HCT116 (cell line): ENCODE measurements at regions not wholly inside any gene's neighbourhood (a gene's known extent, or its start where the extent isn't known, plus 50 kb on each side); places are given as distances from the start of the nearest gene placed in this dataset.

Experiments used
- ATAC-seq: fragments of 200-7000 bp; cut with Tn5 transposase; 2 replicates; pipeline ENCODE4 v1.9.1; 2020; ENCODE audit warnings: mild to moderate bottlenecking, moderate library complexity
- BruUV-seq: library from RNA; stranded (reverse); fragments of 400-500 nt; replicated peaks from 2 replicates; lab custom pipeline; 2021; lab: Mats Ljungman, UMichigan
- CTCF ChIA-PET: fragments of 300-600 bp; sonication (Branson Sonifier 250); formaldehyde crosslinking; loops from one replicate; lab custom pipeline; 2021; ENCODE audit warnings: antibody characterized with exemption; lab: Charles Lee
- POLR2A ChIA-PET: fragments of 300-600, 350-600 bp; sonication (Branson Sonifier 250); formaldehyde crosslinking; loops from one replicate; lab custom pipeline; 2021; ENCODE audit warnings: antibody characterized with exemption; lab: Charles Lee
- RAD21 ChIA-PET, 2 experiments: fragments of 300-600 bp; sonication (Branson Sonifier 250); formaldehyde crosslinking; loops; one replicate each; lab custom pipeline; 2023; ENCODE audit warnings: low total read pairs in 2 of 2; ENCODE audit not compliant: uncharacterized antibody in 2 of 2, unreplicated experiment in 2 of 2, low non-redundant PET in 1 of 2; lab: Charles Lee
- DNase-seq: peaks from one replicate; pipeline ENCODE4 v3.0.0-alpha.2; 2010; ENCODE audit warnings: low read depth, low spot score
- H2AFZ ChIP-seq: fragments of 200-600 bp; shearing (Covaris generic), sonication (generic); 2 replicates; pipeline ENCODE4 v1.6.1; 2017; ENCODE audit warnings: low read depth, mixed run types, mixed read lengths, antibody characterized with exemption, low read length; ENCODE audit not compliant: poor library complexity, severe bottlenecking
- H3K27ac ChIP-seq: 2 replicates; pipeline ENCODE4 v1.5.1; 2012; ENCODE audit warnings: low read depth, low read length
- H3K27me3 ChIP-seq: fragments of 200-600 bp; sonication (generic); 2 replicates; pipeline ENCODE4 v1.6.1; 2016; ENCODE audit warnings: mixed run types, low read length, mixed read lengths; ENCODE audit not compliant: insufficient read depth
- H3K36me3 ChIP-seq, 2 experiments: fragments of 200-500 bp in 1 of 2; fragments of 200-600 bp in 1 of 2; sonication (Bioruptor generic) in 1 of 2; sonication (generic) in 1 of 2; 2 replicates each; pipeline versions ENCODE4 v1.5.1 to v1.6.1; 2014 to 2016; ENCODE audit warnings: low read length in 2 of 2, inconsistent platforms in 1 of 2, mixed read lengths in 1 of 2, mixed run types in 1 of 2; ENCODE audit not compliant: insufficient read depth in 2 of 2, control insufficient read depth in 1 of 2
- H3K4me1 ChIP-seq, 2 experiments: fragments of 200-600 bp in 1 of 2; sonication (generic) in 1 of 2; 2 replicates each; pipeline versions ENCODE4 v1.5.1 to v1.6.1; 2012 to 2017; ENCODE audit warnings: low read length in 2 of 2, inconsistent platforms in 1 of 2, mild to moderate bottlenecking in 1 of 2, mixed read lengths in 1 of 2, mixed run types in 1 of 2, moderate library complexity in 1 of 2; ENCODE audit not compliant: insufficient read depth in 2 of 2, control insufficient read depth in 1 of 2
- H3K4me2 ChIP-seq: fragments of 200-600 bp; sonication (generic); 2 replicates; pipeline ENCODE4 v1.6.1; 2017; ENCODE audit warnings: mixed run types, low read length, mixed read lengths
- H3K4me3 ChIP-seq, 2 experiments: fragments of 200-600 bp in 1 of 2; sonication (generic) in 1 of 2; replicated peaks in 1 of 2; 2 replicates each; pipeline ENCODE4 v1.5.1; 2011 to 2016; ENCODE audit warnings: low read length in 2 of 2, control low read depth in 1 of 2, low read depth in 1 of 2, mild to moderate bottlenecking in 1 of 2, mixed read lengths in 1 of 2, mixed run types in 1 of 2
- H3K79me2 ChIP-seq: fragments of 200-600 bp; sonication (generic); 2 replicates; pipeline ENCODE4 v1.6.1; 2017; ENCODE audit warnings: mild to moderate bottlenecking, mixed run types, low read length, moderate library complexity, mixed read lengths; ENCODE audit not compliant: insufficient read depth
- H3K9ac ChIP-seq: fragments of 200-600 bp; sonication (generic); 2 replicates; pipeline ENCODE4 v1.6.1; 2016; ENCODE audit warnings: low read length, mixed read lengths
- H3K9me2 ChIP-seq: fragments of 200-600 bp; sonication (generic), shearing (Covaris generic); 2 replicates; pipeline ENCODE4 v1.6.1; 2017; ENCODE audit warnings: mixed run types, mild to moderate bottlenecking, moderate library complexity; ENCODE audit not compliant: insufficient read depth
- H3K9me3 ChIP-seq, 2 experiments: fragments of 200-500 bp in 1 of 2; fragments of 200-600 bp in 1 of 2; sonication (Bioruptor generic) in 1 of 2; sonication (generic) in 1 of 2; 2 replicates each; pipeline ENCODE4 v1.6.1; 2014 to 2017; ENCODE audit warnings: low read length in 2 of 2, mixed read lengths in 2 of 2, inconsistent platforms in 1 of 2, low read depth in 1 of 2, mild to moderate bottlenecking in 1 of 2, mixed run types in 1 of 2, moderate library complexity in 1 of 2; ENCODE audit not compliant: control insufficient read depth in 1 of 2, insufficient read depth in 1 of 2
- H4K20me1 ChIP-seq: fragments of 200-600 bp; sonication (generic), shearing (Covaris generic); 2 replicates; pipeline ENCODE4 v1.6.1; 2017; ENCODE audit warnings: mixed run types, mild to moderate bottlenecking, moderate library complexity; ENCODE audit not compliant: insufficient read depth
- CBX3 ChIP-seq: IDR thresholded peaks from 2 replicates; pipeline ENCODE4 v1.6.1; 2012; ENCODE audit warnings: low read depth
- CEBPB ChIP-seq: IDR thresholded peaks from 2 replicates; pipeline ENCODE4 v1.6.1; 2012; ENCODE audit warnings: low read depth
- CTCF ChIP-seq, 3 experiments: fragments of 200-600 bp in 1 of 3; sonication (generic) in 1 of 3; IDR thresholded peaks in 2 of 3; conservative IDR thresholded peaks in 1 of 3; 2 replicates each; pipeline ENCODE4 v1.5.1; 2012 to 2017; ENCODE audit warnings: low read depth in 2 of 3, low read length in 2 of 3, antibody characterized with exemption in 1 of 3, borderline replicate concordance in 1 of 3, control low read depth in 1 of 3, mild to moderate bottlenecking in 1 of 3, mixed read lengths in 1 of 3, mixed run types in 1 of 3, moderate library complexity in 1 of 3; ENCODE audit not compliant: insufficient read depth in 1 of 3
- EGR1 ChIP-seq: IDR thresholded peaks from 2 replicates; pipeline ENCODE4 v1.6.1; 2012; ENCODE audit warnings: low read depth
- ELF1 ChIP-seq: IDR thresholded peaks from 2 replicates; pipeline ENCODE4 v1.6.1; 2012; ENCODE audit warnings: low read depth, borderline replicate concordance
- EZH2phosphoT487 ChIP-seq: fragments of 200-600 bp; IDR thresholded peaks from 2 replicates; pipeline ENCODE4 v1.6.1; 2018; ENCODE audit warnings: antibody characterized with exemption, borderline replicate concordance
- FOSL1 ChIP-seq: IDR thresholded peaks from 2 replicates; pipeline ENCODE4 v1.6.1; 2012; ENCODE audit warnings: low read depth
- JUND ChIP-seq: IDR thresholded peaks from 2 replicates; pipeline ENCODE4 v1.6.1; 2012
- MAX ChIP-seq: IDR thresholded peaks from 2 replicates; pipeline ENCODE4 v1.6.1; 2012
- POLR2A ChIP-seq: IDR thresholded peaks from 2 replicates; pipeline ENCODE4 v1.7.0; 2011; ENCODE audit warnings: borderline replicate concordance; ENCODE audit not compliant: insufficient read depth, insufficient read length; ENCODE audit errors: extremely low read depth
- RAD21 ChIP-seq: IDR thresholded peaks from 2 replicates; pipeline ENCODE4 v1.6.1; 2012; ENCODE audit warnings: low read depth, mild to moderate bottlenecking
- SP1 ChIP-seq: IDR thresholded peaks from 2 replicates; pipeline ENCODE4 v1.6.1; 2012; ENCODE audit warnings: low read depth
- SRF ChIP-seq: IDR thresholded peaks from 2 replicates; pipeline ENCODE4 v1.6.1; 2012; ENCODE audit warnings: low read depth
- TCF7L2 ChIP-seq: IDR thresholded peaks from 2 replicates; pipeline ENCODE4 v1.7.0; 2011; ENCODE audit warnings: borderline replicate concordance, inconsistent platforms; ENCODE audit not compliant: insufficient read depth, insufficient read length; ENCODE audit errors: extremely low read depth
- YY1 ChIP-seq: IDR thresholded peaks from 2 replicates; pipeline ENCODE4 v1.6.1; 2011; ENCODE audit warnings: low read length, low read depth, moderate library complexity, mild to moderate bottlenecking; ENCODE audit not compliant: insufficient replicate concordance; ENCODE audit errors: extremely low read depth
- intact Hi-C: fragments of 100-400 bp; cut with micrococcal nuclease; formaldehyde crosslinking; loops from 2 replicates; pipeline ENCODE4 v1.10.0; 2022
- TF ChIP-seq, protein P1 (sequence below): IDR thresholded peaks from 2 replicates; pipeline ENCODE4 v1.6.1; 2011; ENCODE audit warnings: mild to moderate bottlenecking, low read length, moderate library complexity; ENCODE audit not compliant: insufficient replicate concordance; ENCODE audit errors: extremely low read depth
- TF ChIP-seq, protein P2 (sequence below): IDR thresholded peaks from 2 replicates; pipeline ENCODE4 v1.6.1; 2012; ENCODE audit warnings: low read depth

GRCh38 chr20:12891643-12892042, 117.1 kb upstream of the SPTLC3 start:
- BruUV-seq: no TSS peak
- intact Hi-C loops: no loop called here

More at GRCh38 chr20:12891643-12892042, 117.1 kb upstream of the SPTLC3 start:
- Histone ChIP-seq H3K27ac (no peak overlapping the region), H3K9me2 (no peaks in the 10 kb centered on the region), H3K27me3 (no peaks in the 10 kb centered on the region), H3K9ac (no peak overlapping the region), H3K4me3 (no peak overlapping the region), H3K9me3 (no peaks in the 10 kb centered on the region; a peak in 1 of 4 replicates), H3K79me2 (no peaks in the 10 kb centered on the region), H3K36me3 (no peaks in the 10 kb centered on the region), H4K20me1 (no peaks in the 10 kb centered on the region), H3K4me1 (no peaks in the 10 kb centered on the region), H3K4me2 (no peak overlapping the region), H2AFZ (no peak overlapping the region)
- RAD21 ChIA-PET: no interaction called here
- POLR2A ChIA-PET: no interaction called here
- ATAC-seq (no peak), DNase-seq (no peak)
- TF ChIP-seq, protein P1, sequence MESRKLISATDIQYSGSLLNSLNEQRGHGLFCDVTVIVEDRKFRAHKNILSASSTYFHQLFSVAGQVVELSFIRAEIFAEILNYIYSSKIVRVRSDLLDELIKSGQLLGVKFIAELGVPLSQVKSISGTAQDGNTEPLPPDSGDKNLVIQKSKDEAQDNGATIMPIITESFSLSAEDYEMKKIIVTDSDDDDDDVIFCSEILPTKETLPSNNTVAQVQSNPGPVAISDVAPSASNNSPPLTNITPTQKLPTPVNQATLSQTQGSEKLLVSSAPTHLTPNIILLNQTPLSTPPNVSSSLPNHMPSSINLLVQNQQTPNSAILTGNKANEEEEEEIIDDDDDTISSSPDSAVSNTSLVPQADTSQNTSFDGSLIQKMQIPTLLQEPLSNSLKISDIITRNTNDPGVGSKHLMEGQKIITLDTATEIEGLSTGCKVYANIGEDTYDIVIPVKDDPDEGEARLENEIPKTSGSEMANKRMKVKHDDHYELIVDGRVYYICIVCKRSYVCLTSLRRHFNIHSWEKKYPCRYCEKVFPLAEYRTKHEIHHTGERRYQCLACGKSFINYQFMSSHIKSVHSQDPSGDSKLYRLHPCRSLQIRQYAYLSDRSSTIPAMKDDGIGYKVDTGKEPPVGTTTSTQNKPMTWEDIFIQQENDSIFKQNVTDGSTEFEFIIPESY: no peak
- no peak for TF ChIP-seq CBX3
- TF ChIP-seq EZH2phosphoT487: no peak
- no peak for TF ChIP-seq YY1
- no peak for TF ChIP-seq TCF7L2
- TF ChIP-seq, protein P2, sequence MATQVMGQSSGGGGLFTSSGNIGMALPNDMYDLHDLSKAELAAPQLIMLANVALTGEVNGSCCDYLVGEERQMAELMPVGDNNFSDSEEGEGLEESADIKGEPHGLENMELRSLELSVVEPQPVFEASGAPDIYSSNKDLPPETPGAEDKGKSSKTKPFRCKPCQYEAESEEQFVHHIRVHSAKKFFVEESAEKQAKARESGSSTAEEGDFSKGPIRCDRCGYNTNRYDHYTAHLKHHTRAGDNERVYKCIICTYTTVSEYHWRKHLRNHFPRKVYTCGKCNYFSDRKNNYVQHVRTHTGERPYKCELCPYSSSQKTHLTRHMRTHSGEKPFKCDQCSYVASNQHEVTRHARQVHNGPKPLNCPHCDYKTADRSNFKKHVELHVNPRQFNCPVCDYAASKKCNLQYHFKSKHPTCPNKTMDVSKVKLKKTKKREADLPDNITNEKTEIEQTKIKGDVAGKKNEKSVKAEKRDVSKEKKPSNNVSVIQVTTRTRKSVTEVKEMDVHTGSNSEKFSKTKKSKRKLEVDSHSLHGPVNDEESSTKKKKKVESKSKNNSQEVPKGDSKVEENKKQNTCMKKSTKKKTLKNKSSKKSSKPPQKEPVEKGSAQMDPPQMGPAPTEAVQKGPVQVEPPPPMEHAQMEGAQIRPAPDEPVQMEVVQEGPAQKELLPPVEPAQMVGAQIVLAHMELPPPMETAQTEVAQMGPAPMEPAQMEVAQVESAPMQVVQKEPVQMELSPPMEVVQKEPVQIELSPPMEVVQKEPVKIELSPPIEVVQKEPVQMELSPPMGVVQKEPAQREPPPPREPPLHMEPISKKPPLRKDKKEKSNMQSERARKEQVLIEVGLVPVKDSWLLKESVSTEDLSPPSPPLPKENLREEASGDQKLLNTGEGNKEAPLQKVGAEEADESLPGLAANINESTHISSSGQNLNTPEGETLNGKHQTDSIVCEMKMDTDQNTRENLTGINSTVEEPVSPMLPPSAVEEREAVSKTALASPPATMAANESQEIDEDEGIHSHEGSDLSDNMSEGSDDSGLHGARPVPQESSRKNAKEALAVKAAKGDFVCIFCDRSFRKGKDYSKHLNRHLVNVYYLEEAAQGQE: no peak
- TF ChIP-seq MAX: no peak
- TF ChIP-seq RAD21: no peak
- no peak for TF ChIP-seq ELF1
- no peak for TF ChIP-seq EGR1
- TF ChIP-seq JUND: no peak
- TF ChIP-seq SP1: no peak
- no peak for TF ChIP-seq POLR2A
- TF ChIP-seq CEBPB: no peak
- no peak for TF ChIP-seq SRF
- no peak for TF ChIP-seq CTCF (IDR thresholded peaks at IDR 0.05 in 2 of 3, conservative IDR thresholded peaks at IDR 0.05 in 1 of 3; ENCODE audit: borderline replicate concordance in 1 of 3, insufficient read depth in 1 of 3, low read depth in 2 of 3, low read length in 2 of 3)
- no peak for TF ChIP-seq FOSL1
- CTCF ChIA-PET: no interaction called here
